Astrocyte of the spinal cord (primary cell): ENCODE measurements at regions not wholly inside any gene's neighbourhood (a gene's known extent, or its start where the extent isn't known, plus 50 kb on each side); places are given as distances from the start of the nearest gene placed in this dataset.

Source experiments
- DNase-seq: peaks from one replicate; pipeline ENCODE4 v3.0.0; 2011; ENCODE audit warnings: low read depth, low spot score
- H3K4me3 ChIP-seq: 2 replicates; pipeline ENCODE4 v1.5.1; 2011; ENCODE audit warnings: low read depth, mild to moderate bottlenecking, low read length, moderate library complexity
- in situ Hi-C: cut with HindIII; loops from 2 replicates; pipeline ENCODE4 v1.10.0; 2017; ENCODE audit warnings: low sequenced_read_pairs
- TF ChIP-seq, protein P1 (sequence below): IDR thresholded peaks from 2 replicates; pipeline ENCODE4 v1.5.1; 2012; ENCODE audit warnings: low read depth, mild to moderate bottlenecking, low read length, inconsistent platforms

DNA sequence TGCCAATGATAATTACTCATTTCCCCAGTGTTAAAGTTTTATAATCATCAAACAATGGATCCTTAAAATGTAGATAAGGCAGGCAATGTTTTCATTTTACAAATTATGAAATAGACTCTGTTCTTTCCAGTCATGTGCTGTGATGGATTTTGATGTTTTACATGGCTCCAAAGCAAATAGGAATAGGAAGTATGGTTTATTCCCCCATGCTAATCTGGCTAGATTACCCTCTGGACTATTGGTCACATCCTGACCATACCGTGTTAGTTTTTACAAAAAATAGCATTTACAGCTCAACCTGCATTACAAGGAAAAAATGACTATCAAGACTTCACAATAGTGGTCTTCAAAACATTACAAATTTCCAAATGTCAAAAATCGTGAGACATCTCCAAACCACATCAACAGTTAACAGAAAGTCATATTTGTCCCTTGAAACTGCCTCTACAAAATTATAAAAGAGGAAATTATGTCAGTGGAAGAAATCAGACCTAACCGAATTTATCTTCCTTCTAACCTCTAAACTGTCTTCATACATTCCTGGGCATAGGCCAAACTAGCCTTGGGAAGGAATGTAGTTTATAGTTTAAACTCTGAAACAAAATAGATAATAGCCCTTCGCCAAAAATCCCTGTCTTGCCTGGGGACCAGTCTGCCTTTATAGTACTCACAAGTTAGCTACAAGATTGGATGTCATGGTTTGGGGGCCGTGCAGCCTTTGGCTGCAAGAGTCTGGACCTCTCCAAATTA, 1941.2 kb upstream of the CELF4 start:
- TF ChIP-seq, protein P1, sequence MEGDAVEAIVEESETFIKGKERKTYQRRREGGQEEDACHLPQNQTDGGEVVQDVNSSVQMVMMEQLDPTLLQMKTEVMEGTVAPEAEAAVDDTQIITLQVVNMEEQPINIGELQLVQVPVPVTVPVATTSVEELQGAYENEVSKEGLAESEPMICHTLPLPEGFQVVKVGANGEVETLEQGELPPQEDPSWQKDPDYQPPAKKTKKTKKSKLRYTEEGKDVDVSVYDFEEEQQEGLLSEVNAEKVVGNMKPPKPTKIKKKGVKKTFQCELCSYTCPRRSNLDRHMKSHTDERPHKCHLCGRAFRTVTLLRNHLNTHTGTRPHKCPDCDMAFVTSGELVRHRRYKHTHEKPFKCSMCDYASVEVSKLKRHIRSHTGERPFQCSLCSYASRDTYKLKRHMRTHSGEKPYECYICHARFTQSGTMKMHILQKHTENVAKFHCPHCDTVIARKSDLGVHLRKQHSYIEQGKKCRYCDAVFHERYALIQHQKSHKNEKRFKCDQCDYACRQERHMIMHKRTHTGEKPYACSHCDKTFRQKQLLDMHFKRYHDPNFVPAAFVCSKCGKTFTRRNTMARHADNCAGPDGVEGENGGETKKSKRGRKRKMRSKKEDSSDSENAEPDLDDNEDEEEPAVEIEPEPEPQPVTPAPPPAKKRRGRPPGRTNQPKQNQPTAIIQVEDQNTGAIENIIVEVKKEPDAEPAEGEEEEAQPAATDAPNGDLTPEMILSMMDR, result no peak
- DNase-seq, result no peak
- in situ Hi-C loops, result no loop called here
- no peak overlapping the region for H3K4me3 ChIP-seq

DNA sequence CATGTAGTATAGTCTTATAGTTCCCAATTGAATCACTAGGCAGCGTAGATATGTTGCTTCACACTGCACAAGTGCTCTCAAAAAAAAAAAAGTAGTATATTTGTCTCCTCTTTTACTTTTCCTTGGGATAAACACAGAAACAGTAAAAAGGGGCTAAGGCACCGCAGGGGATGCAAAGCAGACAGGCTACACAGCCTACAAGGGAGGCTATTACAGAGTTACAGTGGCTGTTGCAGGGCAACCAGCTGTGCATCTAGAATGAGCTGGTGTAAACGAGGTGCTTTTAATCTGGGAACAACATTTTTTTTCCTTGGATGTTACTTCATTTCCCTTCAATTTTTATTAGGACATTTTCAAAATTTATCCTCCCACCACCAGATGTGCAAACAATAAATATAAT, 1934.7 kb upstream of the CELF4 start:
- H3K4me3 ChIP-seq, result no peak overlapping the region
- in situ Hi-C loops, result no loop called here
- DNase-seq, result no peak
- TF ChIP-seq, protein P1, result no peak

DNA sequence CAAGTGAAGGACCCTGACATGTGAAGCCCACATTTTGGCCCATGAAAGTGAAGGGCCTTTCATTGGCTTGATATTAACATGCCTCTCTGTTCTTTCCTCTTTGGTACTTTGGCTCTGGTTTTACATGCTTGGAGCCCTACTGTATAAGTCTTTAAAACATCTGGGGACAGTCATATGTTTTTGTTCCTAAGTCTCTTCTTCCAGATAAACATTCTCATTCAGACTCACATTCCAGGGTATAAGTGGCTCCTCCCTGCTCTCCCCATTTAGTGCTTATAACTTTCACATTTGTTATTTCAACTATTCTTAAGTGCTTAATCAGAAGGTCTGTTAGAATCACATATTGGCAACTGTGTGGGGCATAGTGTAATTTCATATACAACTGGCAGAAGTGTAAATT, 1932.2 kb upstream of the CELF4 start:
- TF ChIP-seq, protein P1, result no peak
- in situ Hi-C loops, result no loop called here
- H3K4me3 ChIP-seq, result no peak overlapping the region
- DNase-seq, result no peak

DNA sequence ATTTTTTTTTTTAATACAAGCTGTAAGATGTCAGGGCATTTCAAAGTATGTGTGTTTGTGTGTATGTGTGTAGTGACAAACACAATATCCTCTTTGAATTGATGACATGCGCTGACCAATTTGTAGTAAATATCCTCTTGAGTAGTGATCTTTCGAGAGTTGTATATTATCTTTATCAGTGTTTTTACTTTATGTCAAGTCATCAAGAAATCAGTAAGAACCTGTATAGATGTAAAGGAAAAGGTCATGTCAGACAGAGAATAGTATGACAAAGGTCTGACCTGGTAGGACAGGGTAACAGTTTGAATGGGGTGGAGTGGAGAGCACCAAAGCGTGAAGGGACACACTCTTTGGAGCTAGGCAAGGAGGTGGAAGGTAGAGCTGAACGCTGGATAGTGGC, 1931.4 kb upstream of the CELF4 start:
- in situ Hi-C loops, result no loop called here
- DNase-seq, result no peak
- H3K4me3 ChIP-seq, result no peak overlapping the region
- TF ChIP-seq, protein P1, result no peak

DNA sequence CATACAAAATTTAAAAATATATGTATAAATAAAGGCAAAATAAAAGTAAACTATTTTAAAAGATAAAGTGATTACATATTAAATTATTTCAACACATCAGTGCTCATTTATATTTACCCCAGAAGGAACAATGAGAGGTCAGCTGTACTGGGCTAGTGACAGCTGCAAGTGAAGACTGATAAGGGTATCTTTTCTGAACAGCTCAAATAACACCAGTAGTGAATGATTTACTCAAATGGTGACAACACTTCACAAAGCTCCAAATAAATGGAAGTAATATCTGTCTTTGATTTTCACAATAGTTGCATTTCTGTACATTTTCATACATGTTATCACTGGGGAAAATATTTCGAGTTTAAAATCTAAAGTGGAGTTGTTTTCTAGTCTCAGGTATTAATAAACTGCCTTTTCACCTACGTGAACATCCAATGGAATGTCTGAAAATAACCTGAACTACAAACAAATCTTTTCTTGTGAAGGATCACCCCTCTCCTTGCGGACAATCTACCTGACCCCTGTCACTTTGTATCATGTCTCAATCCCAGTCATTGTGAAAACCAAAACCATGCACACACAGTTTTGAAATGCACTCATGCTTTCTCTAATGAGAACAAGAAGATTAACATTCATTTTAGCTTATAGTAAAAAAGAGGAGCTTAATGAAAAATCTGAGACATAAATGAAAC, 1928.8 kb upstream of the CELF4 start:
- no peak overlapping the region for H3K4me3 ChIP-seq
- TF ChIP-seq, protein P1, result no peak
- no peak for DNase-seq
- in situ Hi-C loops, result no loop called here

DNA sequence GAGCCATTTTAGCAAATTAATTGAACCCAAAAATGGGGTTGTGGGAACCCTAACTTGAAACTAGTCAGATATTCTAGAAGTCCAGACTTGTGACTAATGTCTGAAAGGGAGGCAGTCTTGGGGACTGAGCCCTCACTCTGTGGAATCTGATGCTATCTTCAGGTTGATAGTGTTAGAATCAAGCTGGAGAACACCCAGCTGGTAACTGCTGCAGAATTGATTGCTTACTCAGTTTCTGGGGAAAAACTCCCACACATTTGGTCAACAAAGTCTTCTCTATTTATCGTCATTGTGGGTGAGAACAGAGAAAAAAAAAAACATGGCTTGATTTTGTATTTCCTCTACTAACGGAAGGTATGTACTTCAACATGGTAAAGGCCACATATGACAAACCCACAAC, 1925.8 kb upstream of the CELF4 start:
- TF ChIP-seq, protein P1, result no peak
- H3K4me3 ChIP-seq, result no peak overlapping the region
- no peak for DNase-seq
- in situ Hi-C loops, result no loop called here
